ENCODE measurements at regions not wholly inside any gene's neighbourhood (a gene's known extent, or its start where the extent isn't known, plus 50 kb on each side); places are given as distances from the start of the nearest gene placed in this dataset.
A peak's percentile ranks its signal among the peaks of the same experiment; 100 is the strongest.

- H3K4me1 Mint-ChIP-seq (ENCODE audit: low read depth) = peaks cover 20% of the 10 kb centered on the region
- H3K9me3 Mint-ChIP-seq (ENCODE audit: low read depth) = no peaks in the 10 kb centered on the region
- peak overlapping the region; percentile 63 for H3K27ac Mint-ChIP-seq
- no peak for TF ChIP-seq CTCF (IDR thresholded peaks at IDR 0.05; ENCODE audit: unreplicated experiment)
- H3K4me3 Mint-ChIP-seq (ENCODE audit: low read depth) = no peak overlapping the region
- no peaks in the 10 kb centered on the region for H3K27me3 Mint-ChIP-seq
- H3K36me3 Mint-ChIP-seq (ENCODE audit: insufficient read depth) = no peaks in the 10 kb centered on the region
- DNase-seq (ENCODE audit: low spot score, unreplicated experiment) = no peak
These were observed 90.8 kb upstream of the TMPRSS2 start for GRCh38 chr21:41598561-41599431.

- Mint-ChIP-seq H3K27ac (no peak overlapping the region), H3K4me3 (ENCODE audit: low read depth) (no peak overlapping the region), H3K4me1 (ENCODE audit: low read depth) (peaks cover 23% of the 10 kb centered on the region), H3K36me3 (ENCODE audit: insufficient read depth) (no peaks in the 10 kb centered on the region), H3K9me3 (ENCODE audit: low read depth) (no peaks in the 10 kb centered on the region), H3K27me3 (no peaks in the 10 kb centered on the region)
- no peak for DNase-seq (ENCODE audit: low spot score, unreplicated experiment)
- TF ChIP-seq CTCF (IDR thresholded peaks at IDR 0.05; ENCODE audit: unreplicated experiment) = no peak
These were observed 89.9 kb upstream of the TMPRSS2 start for GRCh38 chr21:41597811-41598231.

- H3K36me3 Mint-ChIP-seq (ENCODE audit: insufficient read depth) = no peaks in the 10 kb centered on the region
- no peak overlapping the region for H3K4me3 Mint-ChIP-seq (ENCODE audit: low read depth)
- no peak for DNase-seq (ENCODE audit: low spot score, unreplicated experiment)
- no peak for TF ChIP-seq CTCF (IDR thresholded peaks at IDR 0.05; ENCODE audit: unreplicated experiment)
- no peak overlapping the region for H3K27ac Mint-ChIP-seq
- H3K4me1 Mint-ChIP-seq (ENCODE audit: low read depth) = peaks cover 24% of the 10 kb centered on the region
- no peaks in the 10 kb centered on the region for H3K9me3 Mint-ChIP-seq (ENCODE audit: low read depth)
- H3K27me3 Mint-ChIP-seq = no peaks in the 10 kb centered on the region
These were observed 89.3 kb upstream of the TMPRSS2 start for GRCh38 chr21:41597227-41597626.

- no peaks in the 10 kb centered on the region for H3K27me3 Mint-ChIP-seq
- H3K4me1 Mint-ChIP-seq (ENCODE audit: low read depth) = peaks cover 24% of the 10 kb centered on the region
- H3K4me3 Mint-ChIP-seq (ENCODE audit: low read depth) = no peak overlapping the region
- no peaks in the 10 kb centered on the region for H3K36me3 Mint-ChIP-seq (ENCODE audit: insufficient read depth)
- no peaks in the 10 kb centered on the region for H3K9me3 Mint-ChIP-seq (ENCODE audit: low read depth)
- no peak overlapping the region for H3K27ac Mint-ChIP-seq
- TF ChIP-seq CTCF (IDR thresholded peaks at IDR 0.05; ENCODE audit: unreplicated experiment) = no peak
- no peak for DNase-seq (ENCODE audit: low spot score, unreplicated experiment)
These were observed 88.4 kb upstream of the TMPRSS2 start for GRCh38 chr21:41596241-41596925.

GRCh38 chr21:41594268-41594667, 86.3 kb upstream of the TMPRSS2 start:
- no peak for TF ChIP-seq CTCF (IDR thresholded peaks at IDR 0.05; ENCODE audit: unreplicated experiment)
- no peaks in the 10 kb centered on the region for H3K9me3 Mint-ChIP-seq (ENCODE audit: low read depth)
- H3K4me3 Mint-ChIP-seq (ENCODE audit: low read depth) = no peak overlapping the region
- H3K27ac Mint-ChIP-seq = peak overlapping the region; percentile 93
- H3K4me1 Mint-ChIP-seq (ENCODE audit: low read depth) = peaks cover 24% of the 10 kb centered on the region
- no peak for DNase-seq (ENCODE audit: low spot score, unreplicated experiment)
- no peaks in the 10 kb centered on the region for H3K27me3 Mint-ChIP-seq
- H3K36me3 Mint-ChIP-seq (ENCODE audit: insufficient read depth) = no peaks in the 10 kb centered on the region
